Neural progenitor cell (in vitro differentiated cells): ENCODE measurements at regions not wholly inside any gene's neighbourhood (a gene's known extent, or its start where the extent isn't known, plus 50 kb on each side); places are given as distances from the start of the nearest gene placed in this dataset.

Source experiments
- CTCF ChIP-seq: fragments of 200-600 bp; sonication (generic); IDR thresholded peaks from 2 replicates; pipeline ENCODE4 v1.5.1; 2017; ENCODE audit warnings: antibody characterized with exemption, mild to moderate bottlenecking
- EZH2 ChIP-seq: fragments of 200-600 bp; sonication (generic); IDR thresholded peaks from 2 replicates; pipeline ENCODE4 v1.6.1; 2017; ENCODE audit warnings: antibody characterized with exemption, mild to moderate bottlenecking, moderate library complexity

GRCh38 chr1:208766832-208767231, 522.6 kb upstream of the PLXNA2 start:
- no peak for TF ChIP-seq CTCF
- TF ChIP-seq EZH2: no peak
